ENCODE measurements at regions not wholly inside any gene's neighbourhood (a gene's known extent, or its start where the extent isn't known, plus 50 kb on each side); places are given as distances from the start of the nearest gene placed in this dataset.

GRCh38 chr22:22360014-22360413 lies 115.4 kb downstream of the VPREB1 start:
- H2BK20ac ChIP-seq (ENCODE audit: low read depth, low read length, poor library complexity, severe bottlenecking) = no peak overlapping the region
- H3K9me3 Mint-ChIP-seq = peaks cover 2 to 12% of the 10 kb centered on the region in 2 experiments; a peak in 3 of 5 replicates
- H3K14ac ChIP-seq (ENCODE audit: insufficient read depth, low read length) = no peak overlapping the region
- H2BK15ac ChIP-seq (ENCODE audit: low read depth, low read length) = no peak overlapping the region
- H3K4me3 Mint-ChIP-seq = no peak overlapping the region
- no peak for DNase-seq
- H3K27ac Mint-ChIP-seq = no peak overlapping the region
- H3K4me2 ChIP-seq (ENCODE audit: insufficient read depth, insufficient read length, low read length) = no peak overlapping the region
- peaks cover 99% of the 10 kb centered on the region for H3K27me3 Mint-ChIP-seq (ENCODE audit: low read depth)
- H3K18ac ChIP-seq (ENCODE audit: insufficient read length, low read depth, low read length) = no peak overlapping the region
- H4K20me1 ChIP-seq (ENCODE audit: control insufficient read depth, insufficient read depth, insufficient read length) = no peaks in the 10 kb centered on the region
- H3K9me3 ChIP-seq (ENCODE audit: control insufficient read depth, low read depth, low read length) = no peaks in the 10 kb centered on the region
- H4K8ac ChIP-seq (replicated peaks; ENCODE audit: insufficient read length, low read depth, low read length) = no peak overlapping the region
- peaks cover 53% of the 10 kb centered on the region for H3K27me3 ChIP-seq (ENCODE audit: insufficient read depth, low read length)
- H4K5ac ChIP-seq (ENCODE audit: insufficient read length, low read depth, low read length) = no peak overlapping the region
- no peak overlapping the region for H2AFZ ChIP-seq (ENCODE audit: low read length)
- H3K79me1 ChIP-seq (ENCODE audit: insufficient read depth, low read depth, low read length, poor library complexity, severe bottlenecking) = no peaks in the 10 kb centered on the region
- no peak overlapping the region for H3K56ac ChIP-seq (ENCODE audit: insufficient read length, low read depth, low read length)
- no peak for TF ChIP-seq CTCF (conservative IDR thresholded peaks at IDR 0.05)
- H3K23me2 ChIP-seq (ENCODE audit: insufficient read length, low read depth, low read length, poor library complexity, severe bottlenecking) = no peaks in the 10 kb centered on the region
- no peak overlapping the region for H2BK5ac ChIP-seq (ENCODE audit: insufficient read length, low read length)
- no peaks in the 10 kb centered on the region for H3K79me2 ChIP-seq (ENCODE audit: insufficient read depth, low read length)
- H3K4ac ChIP-seq (ENCODE audit: low read depth, low read length) = no peak overlapping the region
- no peak overlapping the region for H3T11ph ChIP-seq (ENCODE audit: low read length)
- no peaks in the 10 kb centered on the region for H3K4me1 ChIP-seq (ENCODE audit: insufficient read depth, low read length)
- H3K4me1 Mint-ChIP-seq = peaks cover 6% of the 10 kb centered on the region in 2 experiments; a peak in 3 of 4 replicates
- no peak overlapping the region for H2AK5ac ChIP-seq (ENCODE audit: insufficient read length, low read length)
- peaks cover 0 to 5% (median 0%) of the 10 kb centered on the region in 3 experiments; a peak in 2 of 7 replicates for H3K36me3 Mint-ChIP-seq (ENCODE audit: insufficient read depth in 1 of 3, low read depth in 3 of 3)
- H4K91ac ChIP-seq (ENCODE audit: insufficient read length, low read depth, low read length) = no peak overlapping the region
- H2BK12ac ChIP-seq (ENCODE audit: insufficient read length, low read depth, low read length) = no peak overlapping the region
- WGBS (ENCODE audit: extremely low coverage, insufficient read length, low lambda C conversion rate) = no CpG with 5 or more reads among the region's 2 CpGs
- no peak overlapping the region for H3K9ac ChIP-seq (ENCODE audit: extremely low read depth, insufficient read length, low read length)
- no peak overlapping the region for H3K27ac ChIP-seq (ENCODE audit: insufficient read length, low read depth, low read length)
- H3K23ac ChIP-seq (ENCODE audit: insufficient read length, low read depth, low read length) = no peak overlapping the region
- H2BK120ac ChIP-seq (ENCODE audit: low read depth, low read length, poor library complexity, severe bottlenecking) = no peak overlapping the region
